Activated CD4-positive, CD25-positive, alpha-beta regulatory T cell treated with anti-CD3 and anti-CD28 coated beads, Interleukin-2, amount 50 U/mL, for 24 hours (primary cell): ENCODE measurements at regions not wholly inside any gene's neighbourhood (a gene's known extent, or its start where the extent isn't known, plus 50 kb on each side); places are given as distances from the start of the nearest gene placed in this dataset.
"Not testable (repeated sequence)": the region's sequence is repeated elsewhere in the genome, so short reads cannot be mapped to it uniquely, and the experiment has no call there.

ENCODE experiments used
- ATAC-seq, 2 donors: fragments of 150-1000 bp; cut with Tn5 transposase; one replicate each; pipeline ENCODE4 v1.10.0; 2021; ENCODE audit warnings: mild to moderate bottlenecking in 1 of 2, moderate library complexity in 1 of 2

DNA sequence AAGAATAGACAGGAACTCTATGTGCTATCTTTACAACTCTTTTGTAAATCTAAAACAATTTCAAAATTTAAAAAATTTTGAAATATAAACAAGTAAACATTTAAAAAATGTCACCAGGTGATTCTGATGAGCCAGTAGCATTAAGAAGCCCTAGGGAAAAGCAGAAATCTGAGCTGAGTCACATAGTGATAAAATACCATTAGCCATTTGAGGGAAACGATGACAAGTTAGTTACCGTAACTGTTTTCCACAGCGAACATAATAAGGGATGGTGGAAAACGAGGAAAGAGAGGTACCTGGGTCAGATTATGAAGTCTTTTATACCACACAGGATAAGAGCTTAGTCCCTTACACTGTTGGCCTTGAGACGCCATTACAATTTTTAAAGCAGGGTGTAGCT, 55.5 kb downstream of the PRR15 start:
- no peak for ATAC-seq

DNA sequence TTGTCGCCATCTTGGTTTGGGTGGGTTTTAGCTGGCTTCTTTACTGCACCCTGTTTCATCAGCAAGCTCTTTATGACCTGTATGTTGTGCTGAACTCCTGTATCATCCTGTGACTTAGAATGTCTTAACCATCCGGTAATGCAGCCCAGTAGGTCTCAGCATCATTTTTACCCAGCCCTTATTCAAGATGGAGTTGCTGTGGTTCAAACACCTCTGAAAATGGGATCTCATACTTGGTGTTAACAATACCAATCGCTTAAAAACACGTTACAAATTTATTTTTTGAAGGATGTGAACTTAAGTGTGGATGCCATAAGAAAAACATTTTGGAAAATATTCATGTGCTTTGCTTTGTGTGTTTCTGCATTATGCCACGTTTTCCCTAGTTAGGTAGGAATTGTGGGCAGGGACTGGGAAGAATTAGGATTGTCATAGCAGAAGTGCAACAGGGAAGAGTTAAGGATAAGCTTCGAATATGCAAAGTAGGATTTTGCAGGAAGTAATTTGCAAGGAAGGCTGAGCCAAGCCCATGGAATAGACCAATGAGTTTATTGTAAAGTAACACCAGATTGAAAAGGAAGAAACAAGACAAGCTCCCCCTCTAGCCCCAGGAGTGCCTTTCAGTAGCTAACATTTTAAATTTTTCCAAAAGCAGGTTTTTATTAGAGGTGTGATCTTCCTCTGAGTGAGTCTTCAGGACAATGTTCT, 56.4 kb downstream of the PRR15 start:
- no peak for ATAC-seq

- no peak for ATAC-seq
These were observed 56.9 kb downstream of the PRR15 start for GRCh38 chr7:29620556-29620930.

- ATAC-seq, result no peak
These were observed 59.0 kb downstream of the PRR15 start for GRCh38 chr7:29622335-29623265.

GRCh38 chr7:29623973-29624372, 60.3 kb downstream of the PRR15 start:
- ATAC-seq, result no peak

GRCh38 chr7:29626730-29627129, 63.1 kb downstream of the PRR15 start:
- no peak for ATAC-seq

- no peak for ATAC-seq
These were observed 64.0 kb downstream of the PRR15 start for GRCh38 chr7:29627631-29628030.

DNA sequence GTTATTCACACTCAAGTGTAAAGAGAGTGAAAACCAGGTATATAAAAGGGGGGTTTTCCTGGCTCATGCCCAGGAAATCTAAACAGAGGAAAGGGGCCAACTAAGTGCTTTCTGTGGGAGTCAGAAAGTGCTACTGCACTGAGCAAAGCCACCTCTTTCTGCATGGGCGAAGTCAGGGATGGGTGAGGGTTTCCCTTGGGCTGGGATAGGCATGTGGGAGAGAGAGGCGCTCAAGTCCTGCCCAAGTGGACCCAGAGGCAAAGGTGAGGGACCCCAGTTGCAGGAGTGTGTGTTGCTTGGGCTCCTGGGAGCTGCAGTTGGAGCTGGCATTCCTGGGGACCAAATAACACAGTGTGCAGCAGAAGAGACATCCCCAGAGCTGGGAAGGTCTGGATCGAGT, 65.9 kb downstream of the PRR15 start:
- ATAC-seq, result no peak

GRCh38 chr7:29635067-29636008, 71.7 kb downstream of the PRR15 start:
- ATAC-seq, result not testable (repeated sequence)

- ATAC-seq, result no peak
These were observed 72.3 kb downstream of the PRR15 start for GRCh38 chr7:29636009-29636351.

- ATAC-seq, result no peak
These were observed 73.7 kb downstream of the PRR15 start for GRCh38 chr7:29637374-29637773.

DNA sequence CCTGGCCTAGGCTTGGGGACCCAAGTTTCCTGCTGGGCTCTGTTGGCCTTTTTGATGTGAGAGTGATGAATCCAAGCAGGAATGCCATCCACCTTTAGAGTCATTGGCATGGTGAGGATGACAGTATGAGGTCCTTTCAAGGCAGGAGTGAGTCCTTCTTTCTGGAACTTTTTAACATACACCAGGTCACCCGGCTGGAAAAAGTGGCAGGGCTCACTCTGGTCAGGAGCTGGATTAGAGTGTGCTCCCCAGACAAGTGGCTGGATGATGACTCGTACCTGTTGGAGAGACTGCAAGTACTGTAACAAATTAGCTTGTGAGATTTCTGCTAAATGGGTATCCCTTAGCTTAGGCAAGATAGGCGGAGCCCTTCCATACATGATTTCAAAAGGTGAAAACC, 75.2 kb downstream of the PRR15 start:
- ATAC-seq, result not testable (repeated sequence)

- ATAC-seq, result no peak
These were observed 75.8 kb downstream of the PRR15 start for GRCh38 chr7:29639386-29639785.

GRCh38 chr7:29639886-29640595, 76.4 kb downstream of the PRR15 start:
- no peak for ATAC-seq

DNA sequence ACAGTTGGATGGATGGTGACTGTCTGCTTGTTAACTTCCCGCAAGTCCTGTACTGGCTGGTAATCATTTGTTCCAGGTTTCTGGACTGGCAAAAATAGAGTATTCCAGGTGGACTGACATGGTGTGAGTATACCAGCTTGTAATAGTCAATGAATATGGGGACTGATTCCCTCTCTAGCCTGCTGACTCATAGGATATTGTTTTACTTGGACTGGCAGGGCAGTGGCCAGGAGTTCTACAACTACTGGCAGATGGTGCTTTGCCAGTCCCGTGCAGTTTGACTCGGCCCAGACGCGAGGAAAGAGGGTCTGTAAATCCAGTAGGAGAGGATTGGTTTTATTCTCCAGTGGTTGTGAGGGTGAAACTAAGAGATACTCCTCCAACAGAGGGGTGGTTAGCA, 78.0 kb downstream of the PRR15 start:
- no peak for ATAC-seq

DNA sequence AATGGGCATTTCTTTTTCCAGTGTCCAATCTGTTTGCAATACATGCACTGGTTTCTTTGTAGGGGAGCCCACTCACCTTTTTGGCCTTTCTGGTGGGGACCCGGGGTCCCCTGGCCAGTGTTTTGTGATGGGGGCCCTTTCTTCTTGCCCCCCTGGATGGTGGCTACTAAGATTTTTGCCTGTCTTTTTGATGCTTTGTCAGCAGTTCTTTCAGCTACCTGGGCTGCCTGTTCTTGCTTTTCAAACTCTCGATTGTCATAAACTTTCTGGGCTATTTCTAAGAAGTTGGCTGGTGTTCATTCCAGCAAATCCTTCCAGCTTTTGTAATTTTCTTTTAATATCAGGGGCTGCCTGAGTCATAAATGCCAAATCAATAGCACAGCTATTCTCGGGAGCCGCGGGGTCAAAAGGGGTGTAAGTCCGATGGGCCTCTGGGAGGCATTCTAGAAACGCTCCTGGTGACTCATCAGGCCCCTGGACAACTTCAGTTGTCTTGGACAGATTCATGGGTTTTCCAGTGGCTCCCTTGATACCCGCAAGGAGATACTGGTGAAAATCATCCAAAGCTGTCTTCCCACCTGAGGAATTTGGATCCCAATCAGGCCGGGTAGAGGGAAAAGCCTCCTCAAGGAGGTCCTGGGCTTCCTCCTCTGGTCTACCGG, 79.0 kb downstream of the PRR15 start:
- no peak for ATAC-seq

GRCh38 chr7:29646116-29646515, 82.5 kb downstream of the PRR15 start:
- not testable (repeated sequence) for ATAC-seq

DNA sequence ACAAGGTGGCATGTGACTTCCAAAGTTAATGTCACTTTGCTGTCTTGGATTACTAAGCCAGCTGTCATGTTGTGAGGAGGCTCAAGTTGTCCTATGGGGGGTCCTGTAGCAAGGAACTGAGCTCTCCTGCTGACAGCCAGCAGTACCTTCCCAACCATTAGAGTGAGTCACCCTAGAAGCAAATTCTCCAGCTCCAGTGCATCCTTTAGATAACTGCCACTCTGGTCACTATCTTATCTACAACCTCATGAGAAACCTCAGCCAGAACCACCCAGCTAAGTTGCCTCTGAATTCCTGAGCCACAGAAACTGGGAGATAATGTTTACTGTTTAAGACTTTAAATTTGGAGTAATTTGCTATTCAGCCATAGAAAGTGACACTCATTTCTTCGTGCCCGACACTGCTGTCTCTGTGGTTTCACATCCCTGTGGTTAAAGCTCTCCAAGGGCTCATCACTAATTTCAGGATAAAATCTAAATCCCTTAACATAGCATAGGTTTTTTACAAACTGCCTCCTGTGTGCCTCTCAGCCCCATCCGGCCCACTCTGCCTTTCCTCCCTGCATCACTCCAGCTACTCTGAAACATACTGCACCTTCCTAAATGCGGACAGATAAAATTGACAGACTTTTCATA, 83.5 kb downstream of the PRR15 start:
- no peak for ATAC-seq

- ATAC-seq, result not testable (repeated sequence)
These were observed 84.1 kb downstream of the PRR15 start for GRCh38 chr7:29647691-29648210.

DNA sequence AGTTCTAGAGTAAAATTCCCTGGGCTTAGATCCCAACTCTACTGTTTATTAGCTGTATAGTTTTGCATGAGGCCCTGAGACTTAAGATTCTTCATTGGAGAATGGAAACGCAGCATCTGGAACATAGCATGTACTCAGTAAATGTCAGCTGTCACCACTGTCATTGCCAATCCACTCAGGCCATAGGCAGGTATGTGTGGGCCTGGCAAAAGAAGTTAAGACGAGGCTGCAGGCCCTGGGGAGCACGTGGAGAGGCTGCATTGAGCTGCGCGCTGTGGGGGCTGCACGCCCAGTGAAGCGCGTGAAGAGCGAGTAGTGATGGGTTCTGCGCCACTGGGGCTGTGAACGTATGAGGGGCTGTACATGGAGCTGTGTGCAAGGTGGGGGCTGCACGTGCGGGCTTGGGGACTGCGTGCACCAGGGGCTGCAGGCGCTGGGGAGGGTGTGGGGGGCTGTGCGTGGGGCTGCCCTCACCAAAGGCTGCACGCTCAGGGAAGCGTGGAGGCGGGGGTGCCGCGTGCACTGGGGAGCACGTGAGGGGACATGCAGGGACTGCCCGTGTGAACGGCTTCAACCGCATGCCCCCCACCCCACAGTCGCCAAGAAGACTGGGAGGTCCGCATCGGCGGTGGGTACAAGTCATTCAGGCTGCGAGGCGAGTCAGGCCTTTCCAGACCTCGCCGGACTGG, 85.5 kb downstream of the PRR15 start:
- no peak for ATAC-seq
